SK-N-SH treated with all-trans-retinoic acid at 6 μM for 48 hours (cell line): ENCODE measurements at regions not wholly inside any gene's neighbourhood (a gene's known extent, or its start where the extent isn't known, plus 50 kb on each side); places are given as distances from the start of the nearest gene placed in this dataset.

Source experiments
- ATAC-seq: fragments of 200-7000 bp; cut with Tn5 transposase; 3 replicates; pipeline ENCODE4 v1.9.1; 2020; ENCODE audit warnings: mild to moderate bottlenecking, moderate library complexity
- CSDC2 ChIP-seq: fragments of 250-450 bp; sonication (Bioruptor Pico); IDR thresholded peaks from 2 replicates; pipeline ENCODE4 v1.5.0; 2020; ENCODE audit warnings: mild to moderate bottlenecking, moderate library complexity
- ESRRG ChIP-seq: fragments of 250-450 bp; sonication (Bioruptor Pico); IDR thresholded peaks from 2 replicates; pipeline ENCODE4 v1.6.1; 2021; ENCODE audit warnings: mild to moderate bottlenecking
- GLIS3 ChIP-seq: fragments of 250-450 bp; sonication (Bioruptor Pico); IDR thresholded peaks from 2 replicates; pipeline ENCODE4 v1.5.0; 2020; ENCODE audit warnings: mild to moderate bottlenecking, moderate library complexity
- ISL1 ChIP-seq: fragments of 250-450 bp; sonication (Bioruptor Pico); IDR thresholded peaks from 2 replicates; pipeline ENCODE4 v2.1.2; 2022; ENCODE audit warnings: mild to moderate bottlenecking, moderate library complexity
- OSR1 ChIP-seq: fragments of 250-450 bp; sonication (Bioruptor Pico); IDR thresholded peaks from 2 replicates; pipeline ENCODE4 v1.8.0; 2022; ENCODE audit warnings: moderate library complexity, mild to moderate bottlenecking, inconsistent platforms
- RARB ChIP-seq: fragments of 250-450 bp; sonication (Bioruptor Pico); IDR thresholded peaks from 2 replicates; pipeline ENCODE4 v1.8.0; 2021; ENCODE audit warnings: mild to moderate bottlenecking, moderate library complexity
- SNAI2 ChIP-seq: fragments of 250-450 bp; sonication (Bioruptor Pico); IDR thresholded peaks from 2 replicates; pipeline ENCODE4 v1.5.0; 2020; ENCODE audit warnings: mild to moderate bottlenecking, moderate library complexity
- TCF4 ChIP-seq: fragments of 250-450 bp; sonication (Bioruptor Pico); IDR thresholded peaks from 2 replicates; pipeline ENCODE4 v1.8.0; 2021; ENCODE audit warnings: mild to moderate bottlenecking, moderate library complexity, borderline replicate concordance
- TOX ChIP-seq: fragments of 250-450 bp; sonication (Bioruptor Pico); IDR thresholded peaks from 2 replicates; pipeline ENCODE4 v1.8.0; 2021; ENCODE audit warnings: mild to moderate bottlenecking, moderate library complexity, borderline replicate concordance
- ZC3H10 ChIP-seq: fragments of 250-450 bp; sonication (Bioruptor Pico); IDR thresholded peaks from 2 replicates; pipeline ENCODE4 v1.5.1; 2021; ENCODE audit warnings: mild to moderate bottlenecking, moderate library complexity
- ZFP3 ChIP-seq: fragments of 250-450 bp; sonication (Bioruptor Pico); IDR thresholded peaks from 2 replicates; pipeline ENCODE4 v1.5.0; 2020; ENCODE audit warnings: mild to moderate bottlenecking, moderate library complexity
- ZFP30 ChIP-seq: fragments of 450-650 bp; formaldehyde crosslinking; IDR thresholded peaks from 2 replicates; pipeline ENCODE4 v1.5.0; 2022; ENCODE audit warnings: mild to moderate bottlenecking, moderate library complexity
- ZNF70 ChIP-seq: fragments of 450-650 bp; formaldehyde crosslinking; IDR thresholded peaks from 2 replicates; pipeline ENCODE4 v1.5.0; 2020; ENCODE audit warnings: mild to moderate bottlenecking, moderate library complexity
- ZNF8 ChIP-seq: fragments of 450-650 bp; formaldehyde crosslinking; IDR thresholded peaks from 2 replicates; pipeline ENCODE4 v1.5.0; 2020; ENCODE audit warnings: mild to moderate bottlenecking, moderate library complexity
- TF ChIP-seq, protein P1 (sequence below): fragments of 250-450 bp; sonication (Bioruptor Pico); IDR thresholded peaks from 2 replicates; pipeline ENCODE4 v1.5.0; 2020; ENCODE audit warnings: mild to moderate bottlenecking, moderate library complexity
- TF ChIP-seq, protein P2 (sequence below): fragments of 250-450 bp; sonication (Bioruptor Pico); IDR thresholded peaks from 2 replicates; pipeline ENCODE4 v1.5.1; 2021; ENCODE audit warnings: mild to moderate bottlenecking, moderate library complexity
- TF ChIP-seq, protein P3 (sequence below): fragments of 250-450 bp; sonication (Bioruptor Pico); IDR thresholded peaks from 2 replicates; pipeline ENCODE4 v1.8.0; 2021; ENCODE audit warnings: low read depth, mild to moderate bottlenecking, moderate library complexity, borderline replicate concordance
- TF ChIP-seq, protein P4 (sequence below): fragments of 250-450 bp; sonication (Bioruptor Pico); IDR thresholded peaks from 2 replicates; pipeline ENCODE4 v1.8.0; 2020; ENCODE audit warnings: mild to moderate bottlenecking, moderate library complexity, borderline replicate concordance

DNA sequence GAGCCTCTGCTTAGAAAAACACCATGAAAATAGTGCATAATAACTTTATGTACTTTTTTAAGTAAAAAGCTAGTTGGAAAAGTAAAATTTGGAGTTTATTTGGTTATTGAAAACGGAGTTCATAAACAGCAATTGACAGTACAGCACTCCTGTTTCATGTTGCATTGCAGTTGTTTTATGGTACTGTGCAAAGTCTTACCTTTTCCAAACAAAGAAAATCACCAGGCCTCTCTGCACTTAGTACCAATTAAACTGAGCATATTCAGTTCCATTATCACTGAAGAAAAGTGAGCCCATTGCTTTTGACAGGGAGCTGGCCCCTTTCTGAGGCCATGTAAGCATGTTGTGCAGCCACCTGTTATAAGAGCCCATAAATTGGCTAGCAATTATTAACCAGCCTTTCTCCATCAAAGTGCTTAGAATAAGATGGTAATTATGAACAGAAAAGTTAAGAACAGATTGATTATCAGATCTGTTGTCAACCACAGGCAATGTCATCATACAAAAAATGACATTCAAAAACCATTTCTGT, 376.6 kb upstream of the EMCN start:
- TF ChIP-seq TOX (CRISPR knock-in tag), result no peak
- TF ChIP-seq, protein P1, sequence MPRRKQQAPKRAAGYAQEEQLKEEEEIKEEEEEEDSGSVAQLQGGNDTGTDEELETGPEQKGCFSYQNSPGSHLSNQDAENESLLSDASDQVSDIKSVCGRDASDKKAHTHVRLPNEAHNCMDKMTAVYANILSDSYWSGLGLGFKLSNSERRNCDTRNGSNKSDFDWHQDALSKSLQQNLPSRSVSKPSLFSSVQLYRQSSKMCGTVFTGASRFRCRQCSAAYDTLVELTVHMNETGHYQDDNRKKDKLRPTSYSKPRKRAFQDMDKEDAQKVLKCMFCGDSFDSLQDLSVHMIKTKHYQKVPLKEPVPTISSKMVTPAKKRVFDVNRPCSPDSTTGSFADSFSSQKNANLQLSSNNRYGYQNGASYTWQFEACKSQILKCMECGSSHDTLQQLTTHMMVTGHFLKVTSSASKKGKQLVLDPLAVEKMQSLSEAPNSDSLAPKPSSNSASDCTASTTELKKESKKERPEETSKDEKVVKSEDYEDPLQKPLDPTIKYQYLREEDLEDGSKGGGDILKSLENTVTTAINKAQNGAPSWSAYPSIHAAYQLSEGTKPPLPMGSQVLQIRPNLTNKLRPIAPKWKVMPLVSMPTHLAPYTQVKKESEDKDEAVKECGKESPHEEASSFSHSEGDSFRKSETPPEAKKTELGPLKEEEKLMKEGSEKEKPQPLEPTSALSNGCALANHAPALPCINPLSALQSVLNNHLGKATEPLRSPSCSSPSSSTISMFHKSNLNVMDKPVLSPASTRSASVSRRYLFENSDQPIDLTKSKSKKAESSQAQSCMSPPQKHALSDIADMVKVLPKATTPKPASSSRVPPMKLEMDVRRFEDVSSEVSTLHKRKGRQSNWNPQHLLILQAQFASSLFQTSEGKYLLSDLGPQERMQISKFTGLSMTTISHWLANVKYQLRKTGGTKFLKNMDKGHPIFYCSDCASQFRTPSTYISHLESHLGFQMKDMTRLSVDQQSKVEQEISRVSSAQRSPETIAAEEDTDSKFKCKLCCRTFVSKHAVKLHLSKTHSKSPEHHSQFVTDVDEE, result no peak
- TF ChIP-seq ESRRG (CRISPR knock-in tag), result no peak
- TF ChIP-seq GLIS3, result no peak
- TF ChIP-seq, protein P2, sequence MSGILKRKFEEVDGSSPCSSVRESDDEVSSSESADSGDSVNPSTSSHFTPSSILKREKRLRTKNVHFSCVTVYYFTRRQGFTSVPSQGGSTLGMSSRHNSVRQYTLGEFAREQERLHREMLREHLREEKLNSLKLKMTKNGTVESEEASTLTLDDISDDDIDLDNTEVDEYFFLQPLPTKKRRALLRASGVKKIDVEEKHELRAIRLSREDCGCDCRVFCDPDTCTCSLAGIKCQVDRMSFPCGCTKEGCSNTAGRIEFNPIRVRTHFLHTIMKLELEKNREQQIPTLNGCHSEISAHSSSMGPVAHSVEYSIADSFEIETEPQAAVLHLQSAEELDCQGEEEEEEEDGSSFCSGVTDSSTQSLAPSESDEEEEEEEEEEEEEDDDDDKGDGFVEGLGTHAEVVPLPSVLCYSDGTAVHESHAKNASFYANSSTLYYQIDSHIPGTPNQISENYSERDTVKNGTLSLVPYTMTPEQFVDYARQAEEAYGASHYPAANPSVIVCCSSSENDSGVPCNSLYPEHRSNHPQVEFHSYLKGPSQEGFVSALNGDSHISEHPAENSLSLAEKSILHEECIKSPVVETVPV (CRISPR knock-in tag), result no peak
- no peak for TF ChIP-seq CSDC2
- no peak for TF ChIP-seq TCF4 (CRISPR knock-in tag)
- no peak for TF ChIP-seq ZNF8 (CRISPR knock-in tag)
- TF ChIP-seq ZC3H10 (CRISPR knock-in tag), result no peak
- TF ChIP-seq RARB (CRISPR knock-in tag), result no peak
- TF ChIP-seq, protein P3, sequence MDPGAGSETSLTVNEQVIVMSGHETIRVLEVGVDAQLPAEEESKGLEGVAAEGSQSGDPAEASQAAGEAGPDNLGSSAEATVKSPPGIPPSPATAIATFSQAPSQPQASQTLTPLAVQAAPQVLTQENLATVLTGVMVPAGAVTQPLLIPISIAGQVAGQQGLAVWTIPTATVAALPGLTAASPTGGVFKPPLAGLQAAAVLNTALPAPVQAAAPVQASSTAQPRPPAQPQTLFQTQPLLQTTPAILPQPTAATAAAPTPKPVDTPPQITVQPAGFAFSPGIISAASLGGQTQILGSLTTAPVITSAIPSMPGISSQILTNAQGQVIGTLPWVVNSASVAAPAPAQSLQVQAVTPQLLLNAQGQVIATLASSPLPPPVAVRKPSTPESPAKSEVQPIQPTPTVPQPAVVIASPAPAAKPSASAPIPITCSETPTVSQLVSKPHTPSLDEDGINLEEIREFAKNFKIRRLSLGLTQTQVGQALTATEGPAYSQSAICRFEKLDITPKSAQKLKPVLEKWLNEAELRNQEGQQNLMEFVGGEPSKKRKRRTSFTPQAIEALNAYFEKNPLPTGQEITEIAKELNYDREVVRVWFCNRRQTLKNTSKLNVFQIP (CRISPR knock-in tag), result no peak
- TF ChIP-seq ZFP30 (CRISPR knock-in tag), result no peak
- TF ChIP-seq, protein P4, sequence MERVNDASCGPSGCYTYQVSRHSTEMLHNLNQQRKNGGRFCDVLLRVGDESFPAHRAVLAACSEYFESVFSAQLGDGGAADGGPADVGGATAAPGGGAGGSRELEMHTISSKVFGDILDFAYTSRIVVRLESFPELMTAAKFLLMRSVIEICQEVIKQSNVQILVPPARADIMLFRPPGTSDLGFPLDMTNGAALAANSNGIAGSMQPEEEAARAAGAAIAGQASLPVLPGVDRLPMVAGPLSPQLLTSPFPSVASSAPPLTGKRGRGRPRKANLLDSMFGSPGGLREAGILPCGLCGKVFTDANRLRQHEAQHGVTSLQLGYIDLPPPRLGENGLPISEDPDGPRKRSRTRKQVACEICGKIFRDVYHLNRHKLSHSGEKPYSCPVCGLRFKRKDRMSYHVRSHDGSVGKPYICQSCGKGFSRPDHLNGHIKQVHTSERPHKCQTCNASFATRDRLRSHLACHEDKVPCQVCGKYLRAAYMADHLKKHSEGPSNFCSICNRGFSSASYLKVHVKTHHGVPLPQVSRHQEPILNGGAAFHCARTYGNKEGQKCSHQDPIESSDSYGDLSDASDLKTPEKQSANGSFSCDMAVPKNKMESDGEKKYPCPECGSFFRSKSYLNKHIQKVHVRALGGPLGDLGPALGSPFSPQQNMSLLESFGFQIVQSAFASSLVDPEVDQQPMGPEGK, result no peak
- no peak for TF ChIP-seq ZFP3 (CRISPR knock-in tag)
- TF ChIP-seq OSR1, result no peak
- TF ChIP-seq ZNF70, result no peak
- no peak for ATAC-seq

DNA sequence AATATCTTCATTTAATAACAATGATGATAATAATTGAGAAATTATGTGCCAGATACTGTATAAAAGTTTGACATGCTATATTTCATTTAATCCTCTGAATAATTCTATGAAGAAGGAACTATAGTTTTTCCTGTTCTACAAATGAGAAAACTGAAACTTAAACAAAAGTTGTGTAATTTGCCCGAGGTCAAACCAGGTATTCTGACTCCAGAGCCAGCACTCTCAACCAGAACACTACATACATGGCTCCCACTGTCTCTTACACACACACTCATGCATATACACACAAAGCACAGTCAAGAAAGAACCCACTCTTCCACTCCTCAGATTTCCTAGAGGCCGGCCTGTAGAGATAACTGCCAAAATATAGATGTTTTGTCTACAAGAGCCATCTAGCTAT, 374.0 kb upstream of the EMCN start:
- ATAC-seq, result no peak
- TF ChIP-seq, protein P4, result no peak
- no peak for TF ChIP-seq CSDC2
- TF ChIP-seq ISL1 (CRISPR knock-in tag), result no peak
- TF ChIP-seq, protein P1, result no peak
- TF ChIP-seq ZC3H10 (CRISPR knock-in tag), result no peak
- TF ChIP-seq, protein P2 (CRISPR knock-in tag), result no peak
- no peak for TF ChIP-seq ZNF70
- no peak for TF ChIP-seq RARB (CRISPR knock-in tag)
- no peak for TF ChIP-seq TOX (CRISPR knock-in tag)
- TF ChIP-seq SNAI2 (CRISPR knock-in tag), result no peak
